HCT116 (cell line): ENCODE measurements at regions not wholly inside any gene's neighbourhood (a gene's known extent, or its start where the extent isn't known, plus 50 kb on each side); places are given as distances from the start of the nearest gene placed in this dataset.
"Not testable (repeated sequence)": the region's sequence is repeated elsewhere in the genome, so short reads cannot be mapped to it uniquely, and the experiment has no call there.

Source experiments
- ATAC-seq: fragments of 200-7000 bp; cut with Tn5 transposase; 2 replicates; pipeline ENCODE4 v1.9.1; 2020; ENCODE audit warnings: mild to moderate bottlenecking, moderate library complexity
- BruUV-seq: library from RNA; stranded (reverse); fragments of 400-500 nt; replicated peaks from 2 replicates; lab custom pipeline; 2021; lab: Mats Ljungman, UMichigan
- CTCF ChIA-PET: fragments of 300-600 bp; sonication (Branson Sonifier 250); formaldehyde crosslinking; loops from one replicate; lab custom pipeline; 2021; ENCODE audit warnings: antibody characterized with exemption; lab: Charles Lee
- POLR2A ChIA-PET: fragments of 300-600, 350-600 bp; sonication (Branson Sonifier 250); formaldehyde crosslinking; loops from one replicate; lab custom pipeline; 2021; ENCODE audit warnings: antibody characterized with exemption; lab: Charles Lee
- RAD21 ChIA-PET, 2 experiments: fragments of 300-600 bp; sonication (Branson Sonifier 250); formaldehyde crosslinking; loops; one replicate each; lab custom pipeline; 2023; ENCODE audit warnings: low total read pairs in 2 of 2; ENCODE audit not compliant: uncharacterized antibody in 2 of 2, unreplicated experiment in 2 of 2, low non-redundant PET in 1 of 2; lab: Charles Lee
- DNase-seq: peaks from one replicate; pipeline ENCODE4 v3.0.0-alpha.2; 2010; ENCODE audit warnings: low read depth, low spot score
- H2AFZ ChIP-seq: fragments of 200-600 bp; shearing (Covaris generic), sonication (generic); 2 replicates; pipeline ENCODE4 v1.6.1; 2017; ENCODE audit warnings: low read depth, mixed run types, mixed read lengths, antibody characterized with exemption, low read length; ENCODE audit not compliant: poor library complexity, severe bottlenecking
- H3K27ac ChIP-seq: 2 replicates; pipeline ENCODE4 v1.5.1; 2012; ENCODE audit warnings: low read depth, low read length
- H3K27me3 ChIP-seq: fragments of 200-600 bp; sonication (generic); 2 replicates; pipeline ENCODE4 v1.6.1; 2016; ENCODE audit warnings: mixed run types, low read length, mixed read lengths; ENCODE audit not compliant: insufficient read depth
- H3K36me3 ChIP-seq, 2 experiments: fragments of 200-500 bp in 1 of 2; fragments of 200-600 bp in 1 of 2; sonication (Bioruptor generic) in 1 of 2; sonication (generic) in 1 of 2; 2 replicates each; pipeline versions ENCODE4 v1.5.1 to v1.6.1; 2014 to 2016; ENCODE audit warnings: low read length in 2 of 2, inconsistent platforms in 1 of 2, mixed read lengths in 1 of 2, mixed run types in 1 of 2; ENCODE audit not compliant: insufficient read depth in 2 of 2, control insufficient read depth in 1 of 2
- H3K4me1 ChIP-seq, 2 experiments: fragments of 200-600 bp in 1 of 2; sonication (generic) in 1 of 2; 2 replicates each; pipeline versions ENCODE4 v1.5.1 to v1.6.1; 2012 to 2017; ENCODE audit warnings: low read length in 2 of 2, inconsistent platforms in 1 of 2, mild to moderate bottlenecking in 1 of 2, mixed read lengths in 1 of 2, mixed run types in 1 of 2, moderate library complexity in 1 of 2; ENCODE audit not compliant: insufficient read depth in 2 of 2, control insufficient read depth in 1 of 2
- H3K4me2 ChIP-seq: fragments of 200-600 bp; sonication (generic); 2 replicates; pipeline ENCODE4 v1.6.1; 2017; ENCODE audit warnings: mixed run types, low read length, mixed read lengths
- H3K4me3 ChIP-seq, 2 experiments: fragments of 200-600 bp in 1 of 2; sonication (generic) in 1 of 2; replicated peaks in 1 of 2; 2 replicates each; pipeline ENCODE4 v1.5.1; 2011 to 2016; ENCODE audit warnings: low read length in 2 of 2, control low read depth in 1 of 2, low read depth in 1 of 2, mild to moderate bottlenecking in 1 of 2, mixed read lengths in 1 of 2, mixed run types in 1 of 2
- H3K79me2 ChIP-seq: fragments of 200-600 bp; sonication (generic); 2 replicates; pipeline ENCODE4 v1.6.1; 2017; ENCODE audit warnings: mild to moderate bottlenecking, mixed run types, low read length, moderate library complexity, mixed read lengths; ENCODE audit not compliant: insufficient read depth
- H3K9ac ChIP-seq: fragments of 200-600 bp; sonication (generic); 2 replicates; pipeline ENCODE4 v1.6.1; 2016; ENCODE audit warnings: low read length, mixed read lengths
- H3K9me2 ChIP-seq: fragments of 200-600 bp; sonication (generic), shearing (Covaris generic); 2 replicates; pipeline ENCODE4 v1.6.1; 2017; ENCODE audit warnings: mixed run types, mild to moderate bottlenecking, moderate library complexity; ENCODE audit not compliant: insufficient read depth
- H3K9me3 ChIP-seq, 2 experiments: fragments of 200-500 bp in 1 of 2; fragments of 200-600 bp in 1 of 2; sonication (Bioruptor generic) in 1 of 2; sonication (generic) in 1 of 2; 2 replicates each; pipeline ENCODE4 v1.6.1; 2014 to 2017; ENCODE audit warnings: low read length in 2 of 2, mixed read lengths in 2 of 2, inconsistent platforms in 1 of 2, low read depth in 1 of 2, mild to moderate bottlenecking in 1 of 2, mixed run types in 1 of 2, moderate library complexity in 1 of 2; ENCODE audit not compliant: control insufficient read depth in 1 of 2, insufficient read depth in 1 of 2
- H4K20me1 ChIP-seq: fragments of 200-600 bp; sonication (generic), shearing (Covaris generic); 2 replicates; pipeline ENCODE4 v1.6.1; 2017; ENCODE audit warnings: mixed run types, mild to moderate bottlenecking, moderate library complexity; ENCODE audit not compliant: insufficient read depth
- CBX3 ChIP-seq: IDR thresholded peaks from 2 replicates; pipeline ENCODE4 v1.6.1; 2012; ENCODE audit warnings: low read depth
- CEBPB ChIP-seq: IDR thresholded peaks from 2 replicates; pipeline ENCODE4 v1.6.1; 2012; ENCODE audit warnings: low read depth
- CTCF ChIP-seq, 3 experiments: fragments of 200-600 bp in 1 of 3; sonication (generic) in 1 of 3; IDR thresholded peaks in 2 of 3; conservative IDR thresholded peaks in 1 of 3; 2 replicates each; pipeline ENCODE4 v1.5.1; 2012 to 2017; ENCODE audit warnings: low read depth in 2 of 3, low read length in 2 of 3, antibody characterized with exemption in 1 of 3, borderline replicate concordance in 1 of 3, control low read depth in 1 of 3, mild to moderate bottlenecking in 1 of 3, mixed read lengths in 1 of 3, mixed run types in 1 of 3, moderate library complexity in 1 of 3; ENCODE audit not compliant: insufficient read depth in 1 of 3
- JUND ChIP-seq: IDR thresholded peaks from 2 replicates; pipeline ENCODE4 v1.6.1; 2012
- SRF ChIP-seq: IDR thresholded peaks from 2 replicates; pipeline ENCODE4 v1.6.1; 2012; ENCODE audit warnings: low read depth
- TCF7L2 ChIP-seq: IDR thresholded peaks from 2 replicates; pipeline ENCODE4 v1.7.0; 2011; ENCODE audit warnings: borderline replicate concordance, inconsistent platforms; ENCODE audit not compliant: insufficient read depth, insufficient read length; ENCODE audit errors: extremely low read depth
- ZBTB33 ChIP-seq: IDR thresholded peaks from 2 replicates; pipeline ENCODE4 v1.6.1; 2011; ENCODE audit warnings: mild to moderate bottlenecking, low read length, moderate library complexity; ENCODE audit not compliant: insufficient replicate concordance; ENCODE audit errors: extremely low read depth
- ZFX ChIP-seq: fragments of 450-650 bp; IDR thresholded peaks from 2 replicates; pipeline ENCODE4 v1.6.1; 2017
- intact Hi-C: fragments of 100-400 bp; cut with micrococcal nuclease; formaldehyde crosslinking; loops from 2 replicates; pipeline ENCODE4 v1.10.0; 2022

- BruUV-seq = no TSS peak
- no peak for DNase-seq
- Histone ChIP-seq H3K4me2 (no peak overlapping the region), H4K20me1 (no peaks in the 10 kb centered on the region), H3K4me1 (no peaks in the 10 kb centered on the region), H3K9me3 (no peaks in the 10 kb centered on the region), H3K9ac (no peak overlapping the region), H3K79me2 (no peaks in the 10 kb centered on the region), H3K27me3 (no peaks in the 10 kb centered on the region), H2AFZ (no peak overlapping the region), H3K27ac (no peak overlapping the region), H3K36me3 (no peaks in the 10 kb centered on the region), H3K9me2 (no peaks in the 10 kb centered on the region), H3K4me3 (no peak overlapping the region)
- ChIA-PET RAD21 (no interaction called here), CTCF (no interaction called here), POLR2A (no interaction called here)
- intact Hi-C loops = no loop called here
- TF ChIP-seq JUND = no peak
- no peak for TF ChIP-seq ZFX
- TF ChIP-seq SRF = no peak
- TF ChIP-seq CTCF (IDR thresholded peaks at IDR 0.05 in 2 of 3, conservative IDR thresholded peaks at IDR 0.05 in 1 of 3; ENCODE audit: borderline replicate concordance in 1 of 3, insufficient read depth in 1 of 3, low read depth in 2 of 3, low read length in 2 of 3) = no peak
- no peak for TF ChIP-seq TCF7L2
- no peak for TF ChIP-seq CEBPB
- no peak for ATAC-seq
These were observed 157.0 kb upstream of the SMIM31 start for GRCh38 chr4:164596927-164597326.

- H3K4me1 ChIP-seq = no peaks in the 10 kb centered on the region
- no peaks in the 10 kb centered on the region for H3K36me3 ChIP-seq
- TF ChIP-seq ZBTB33 (no peak), CBX3 (peak; percentile 55; the same call in 1 of the 2 replicates), ZFX (no peak)
- H3K27me3 ChIP-seq = no peaks in the 10 kb centered on the region
- no peak overlapping the region for H2AFZ ChIP-seq
- BruUV-seq = no TSS peak
- intact Hi-C loops = no loop called here
- H3K9me3 ChIP-seq = no peaks in the 10 kb centered on the region
- H4K20me1 ChIP-seq = no peaks in the 10 kb centered on the region
- H3K27ac ChIP-seq = no peak overlapping the region
- POLR2A ChIA-PET = no interaction called here
- H3K79me2 ChIP-seq = no peaks in the 10 kb centered on the region
- DNase-seq (no peak), ATAC-seq (no peak)
- H3K9ac ChIP-seq = no peak overlapping the region
- no peaks in the 10 kb centered on the region for H3K9me2 ChIP-seq
- CTCF ChIA-PET = no interaction called here
- H3K4me2 ChIP-seq = no peak overlapping the region
- no peak overlapping the region for H3K4me3 ChIP-seq
- RAD21 ChIA-PET = no interaction called here
These were observed 152.3 kb upstream of the SMIM31 start for GRCh38 chr4:164601653-164602052.

- BruUV-seq, ATAC-seq, POLR2A ChIA-PET: not testable (repeated sequence)
These were observed 148.1 kb upstream of the SMIM31 start for GRCh38 chr4:164605791-164606190.

More at GRCh38 chr4:164605791-164606190, 148.1 kb upstream of the SMIM31 start:
- DNase-seq, H3K9me2 ChIP-seq, H3K4me1 ChIP-seq, H3K36me3 ChIP-seq, H3K4me2 ChIP-seq, H4K20me1 ChIP-seq, H2AFZ ChIP-seq, RAD21 ChIA-PET, H3K4me3 ChIP-seq, intact Hi-C loops, H3K9me3 ChIP-seq, H3K9ac ChIP-seq, H3K27ac ChIP-seq, H3K27me3 ChIP-seq, CTCF ChIA-PET, H3K79me2 ChIP-seq: not testable (repeated sequence)
